Effector CD8-positive, alpha-beta T cell (primary cell): ENCODE measurements at regions not wholly inside any gene's neighbourhood (a gene's known extent, or its start where the extent isn't known, plus 50 kb on each side); places are given as distances from the start of the nearest gene placed in this dataset.

ENCODE experiments used
- DNase-seq: peaks from one replicate; lab custom pipeline; 2025; lab: John Stamatoyannopoulos, UW

DNA sequence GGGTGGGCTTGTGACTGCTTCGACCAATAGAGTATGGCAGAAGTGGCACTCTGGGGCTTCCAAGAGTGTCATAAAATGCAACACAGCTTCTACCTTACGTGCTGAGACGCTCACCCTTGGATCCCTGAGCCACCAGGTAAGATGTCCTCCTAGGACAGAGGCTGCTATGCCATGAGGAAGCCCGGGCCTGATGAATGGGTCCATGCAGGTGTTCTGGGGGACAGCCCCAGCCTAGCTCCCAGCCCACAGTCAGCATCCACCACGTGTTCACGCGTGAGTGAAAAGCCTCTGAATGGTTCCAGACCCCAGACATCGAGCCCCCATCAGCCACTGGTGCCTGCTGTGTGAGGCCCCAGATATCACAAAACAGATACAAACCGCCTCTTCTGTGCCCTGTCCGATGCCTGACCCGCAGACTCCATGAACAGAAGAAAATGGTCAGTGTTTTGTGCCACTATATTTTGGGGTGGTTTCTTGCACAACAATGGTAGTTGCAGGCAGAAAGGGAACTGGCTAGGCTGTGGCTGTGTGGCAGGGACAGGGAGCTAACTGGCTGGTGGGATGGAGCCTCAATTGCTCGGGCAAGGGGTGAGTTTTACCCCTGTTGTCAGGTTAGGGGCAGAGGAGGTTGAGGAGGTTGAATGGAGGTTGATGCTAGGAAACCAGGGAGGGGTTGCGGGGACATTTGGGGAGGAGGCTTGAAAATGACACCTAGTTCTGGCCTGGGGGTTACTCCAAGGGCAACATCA lies 92.2 kb downstream of the LINGO1 start:
- DNase-seq, result no peak

DNA sequence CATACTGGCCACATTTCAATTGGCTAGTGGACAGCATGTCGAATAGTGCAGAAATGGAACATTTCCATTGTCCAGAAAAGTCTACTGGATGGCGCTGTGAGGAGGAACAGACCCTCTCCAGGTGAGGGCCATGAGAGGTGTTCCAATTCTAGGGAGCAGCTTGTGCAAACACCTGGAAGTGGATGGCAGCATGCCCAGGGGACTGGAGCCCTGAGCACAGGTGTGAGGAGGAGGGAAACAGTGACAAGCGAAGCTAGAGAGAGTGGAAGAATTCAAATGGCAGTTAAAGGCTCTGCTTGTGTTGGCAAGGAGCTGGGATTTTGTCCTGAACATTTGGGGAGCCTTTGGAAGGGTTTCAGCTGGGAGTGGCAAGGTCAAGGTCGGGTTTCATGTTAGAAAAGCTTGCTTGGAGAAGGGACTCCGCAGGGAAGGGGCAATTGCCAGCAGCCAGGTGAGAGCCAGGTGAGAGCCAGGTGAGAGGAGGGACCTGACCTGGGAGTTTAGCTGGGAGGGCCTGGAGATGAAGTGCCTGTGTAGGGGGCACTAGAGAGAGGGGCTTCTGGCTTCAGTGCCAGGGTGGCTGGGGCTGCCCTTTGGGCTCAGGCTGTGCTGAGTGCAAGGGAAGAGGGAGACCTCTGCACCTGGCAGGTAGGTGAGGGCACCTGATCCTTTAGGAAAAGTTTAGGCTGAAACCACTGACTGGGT lies 93.8 kb downstream of the LINGO1 start:
- DNase-seq, result no peak

DNA sequence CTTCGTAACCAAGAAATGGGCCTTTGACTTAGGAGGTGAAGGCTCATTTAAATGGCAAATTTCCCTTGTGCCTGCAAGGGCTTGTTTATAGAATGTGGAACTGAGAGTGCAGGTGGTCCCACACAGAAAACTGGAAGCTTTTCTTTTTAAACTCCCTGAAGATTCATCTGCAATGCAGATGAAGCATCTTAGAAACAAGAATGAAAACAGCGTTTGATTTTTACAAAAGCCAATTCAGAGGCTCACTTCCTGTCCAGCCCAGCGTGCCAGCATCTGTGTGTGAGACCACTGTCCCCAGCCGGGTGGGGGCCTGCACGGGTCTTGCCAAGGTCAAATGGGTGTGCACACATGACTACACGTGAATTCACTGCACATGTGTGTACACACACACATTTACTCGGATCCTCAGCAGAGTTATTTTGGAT lies 94.7 kb downstream of the LINGO1 start:
- no peak for DNase-seq

DNA sequence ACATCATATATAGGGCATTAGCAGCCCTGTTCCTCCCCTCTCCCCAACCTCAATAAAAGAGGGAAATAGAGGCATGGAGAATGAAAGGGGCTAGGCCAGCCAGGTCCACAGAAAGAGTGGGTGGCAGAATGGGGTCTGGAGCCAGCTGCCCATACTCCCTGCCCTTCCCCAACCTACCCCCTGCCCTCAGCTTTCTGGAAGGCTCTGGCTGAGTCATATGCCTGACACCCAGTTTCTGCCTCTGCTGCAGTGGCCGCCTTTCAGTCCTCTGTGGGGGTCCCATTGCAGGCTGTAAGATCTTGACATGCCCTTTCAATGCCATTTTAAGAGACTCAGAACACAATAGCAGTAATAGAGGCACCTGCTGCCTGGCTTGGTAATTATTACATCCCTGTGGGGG lies 95.7 kb downstream of the LINGO1 start:
- DNase-seq, result no peak

DNA sequence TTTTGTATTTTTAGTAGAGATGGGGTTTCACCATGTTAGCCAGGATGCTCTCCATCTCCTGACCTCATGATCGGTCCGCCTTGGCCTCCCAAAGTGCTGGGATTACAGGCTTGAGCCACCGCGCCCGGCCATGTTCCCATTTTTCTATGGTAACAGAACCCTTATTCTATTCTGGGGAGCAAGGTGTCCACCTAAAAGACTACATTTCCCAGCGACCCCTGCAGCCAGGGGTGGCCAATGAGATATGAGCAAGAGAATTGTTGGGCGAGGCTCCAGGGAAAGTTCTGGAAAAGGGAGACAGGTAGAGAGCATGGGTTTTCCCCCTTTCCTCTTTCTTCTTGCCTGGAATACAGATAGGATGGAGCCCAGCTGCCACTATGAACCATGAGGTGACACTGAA lies 96.9 kb downstream of the LINGO1 start:
- no peak for DNase-seq
